Astrocyte (in vitro differentiated cells and primary cell): ENCODE measurements at regions not wholly inside any gene's neighbourhood (a gene's known extent, or its start where the extent isn't known, plus 50 kb on each side); places are given as distances from the start of the nearest gene placed in this dataset.

Source experiments
- DNase-seq: peaks from one replicate; pipeline ENCODE4 v3.0.0-alpha.2; 2010; ENCODE audit warnings: low read depth
- FAIRE-seq: peaks from 2 replicates; lab custom pipeline; 2011; peaks lifted over from hg19 to GRCh38; lab: Jason Lieb, UNC
- H2AFZ ChIP-seq: 2 replicates; pipeline ENCODE4 v1.6.0; 2012; ENCODE audit warnings: low read depth, low read length, inconsistent platforms
- H3K27ac ChIP-seq: 2 replicates; pipeline ENCODE4 v1.5.1; 2011; ENCODE audit warnings: low read depth, low read length, inconsistent platforms
- H3K27me3 ChIP-seq: 2 replicates; pipeline ENCODE4 v1.6.0; 2011; ENCODE audit warnings: low read length, inconsistent platforms; ENCODE audit not compliant: insufficient read depth
- H3K36me3 ChIP-seq: 2 replicates; pipeline ENCODE4 v1.5.1; 2011; ENCODE audit warnings: low read length, inconsistent platforms; ENCODE audit not compliant: insufficient read depth
- H3K4me1 ChIP-seq: 2 replicates; pipeline ENCODE4 v1.5.1; 2011; ENCODE audit warnings: low read length, inconsistent platforms; ENCODE audit not compliant: insufficient read depth
- H3K4me2 ChIP-seq: 2 replicates; pipeline ENCODE4 v1.6.0; 2012; ENCODE audit warnings: low read length, inconsistent platforms
- H3K4me3 ChIP-seq: 2 replicates; pipeline ENCODE4 v1.5.1; 2011; ENCODE audit warnings: low read depth, mild to moderate bottlenecking, low read length, inconsistent platforms; ENCODE audit not compliant: insufficient read depth
- H3K79me2 ChIP-seq: 2 replicates; pipeline ENCODE4 v1.6.0; 2012; ENCODE audit warnings: mild to moderate bottlenecking, low read length, inconsistent platforms; ENCODE audit not compliant: insufficient read depth
- H3K9ac ChIP-seq: 2 replicates; pipeline ENCODE4 v1.6.0; 2012; ENCODE audit warnings: mild to moderate bottlenecking, low read length, inconsistent platforms
- H3K9me3 ChIP-seq: 2 replicates; pipeline ENCODE4 v1.5.1; 2012; ENCODE audit warnings: low read depth, mild to moderate bottlenecking, low read length, inconsistent platforms; ENCODE audit not compliant: insufficient read depth
- H4K20me1 ChIP-seq: 2 replicates; pipeline ENCODE4 v1.6.0; 2012; ENCODE audit warnings: low read length, inconsistent platforms; ENCODE audit not compliant: insufficient read depth
- H3K27ac Mint-ChIP-seq: one replicate; pipeline ENCODE4 v1.8.0; 2021; ENCODE audit warnings: mild to moderate bottlenecking, mixed read lengths; ENCODE audit not compliant: unreplicated experiment
- H3K27me3 Mint-ChIP-seq: one replicate; pipeline ENCODE4 v1.8.0; 2021; ENCODE audit warnings: low read depth, mixed read lengths; ENCODE audit not compliant: unreplicated experiment
- H3K36me3 Mint-ChIP-seq: one replicate; pipeline ENCODE4 v1.8.0; 2021; ENCODE audit warnings: low read depth, mixed read lengths; ENCODE audit not compliant: unreplicated experiment
- H3K4me1 Mint-ChIP-seq: one replicate; pipeline ENCODE4 v1.8.0; 2021; ENCODE audit warnings: low read depth, mixed read lengths; ENCODE audit not compliant: unreplicated experiment
- H3K4me3 Mint-ChIP-seq: one replicate; pipeline ENCODE4 v1.8.0; 2021; ENCODE audit warnings: mild to moderate bottlenecking, moderate library complexity, mixed read lengths; ENCODE audit not compliant: unreplicated experiment
- H3K9me3 Mint-ChIP-seq: one replicate; pipeline ENCODE4 v1.8.0; 2021; ENCODE audit warnings: mild to moderate bottlenecking, mixed read lengths; ENCODE audit not compliant: unreplicated experiment
- CTCF ChIP-seq: IDR thresholded peaks from 2 replicates; pipeline ENCODE4 v1.5.1; 2011; ENCODE audit warnings: low read depth, mild to moderate bottlenecking, inconsistent platforms, low read length, moderate library complexity; ENCODE audit not compliant: insufficient read depth
- EZH2 ChIP-seq: IDR thresholded peaks from 2 replicates; pipeline ENCODE4 v1.6.1; 2012; ENCODE audit warnings: mild to moderate bottlenecking, low read length, inconsistent platforms; ENCODE audit not compliant: insufficient read depth

DNA sequence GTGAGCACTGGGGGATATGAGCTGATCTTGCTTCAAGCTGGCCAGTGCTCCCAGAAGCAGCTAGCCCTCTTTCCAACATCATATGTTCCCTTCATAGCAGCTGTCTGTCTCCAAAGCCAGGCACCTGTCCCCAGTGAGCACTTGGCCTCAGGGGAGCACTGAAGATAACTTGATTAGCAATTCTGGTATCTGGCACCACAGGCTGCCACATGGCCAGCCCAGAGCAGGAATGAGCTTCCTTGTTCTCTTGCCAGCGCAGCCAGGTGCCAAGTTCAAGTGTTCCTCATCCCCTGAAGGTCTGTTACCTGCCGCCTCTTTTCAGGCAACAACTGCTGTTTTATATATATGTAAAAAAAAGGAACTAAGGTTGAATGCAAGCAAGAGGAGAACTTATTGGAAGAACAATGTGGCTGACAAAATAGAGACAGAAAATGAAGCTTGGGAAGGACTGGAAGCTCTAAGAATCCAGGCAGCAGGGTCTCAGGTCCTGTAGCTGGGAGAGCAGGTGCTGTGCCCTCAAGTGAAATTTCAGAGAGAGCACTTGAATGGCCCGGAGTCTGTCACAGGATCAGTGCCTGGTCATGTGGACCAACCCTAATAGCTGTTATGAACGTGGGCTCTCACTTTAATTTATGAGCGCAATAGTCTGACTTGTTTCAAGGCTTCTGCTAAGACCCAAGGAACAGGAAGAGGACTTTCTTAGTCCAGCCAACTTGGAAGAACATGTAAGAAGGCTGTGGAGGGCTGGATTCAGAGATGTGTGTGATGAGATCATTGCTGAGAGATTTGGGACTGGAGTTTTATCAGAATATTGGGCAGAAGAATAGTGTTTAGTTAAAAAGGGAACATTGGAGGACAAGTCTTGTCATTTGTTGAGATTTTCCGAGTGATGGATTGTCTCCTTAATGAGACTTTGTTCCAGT is 267.2 kb downstream of the GLRX3 start:
- Mint-ChIP-seq H3K36me3 (no peaks in the 10 kb centered on the region), H3K9me3 (peaks cover 11% of the 10 kb centered on the region), H3K4me1 (no peaks in the 10 kb centered on the region), H3K4me3 (no peak overlapping the region), H3K27me3 (no peaks in the 10 kb centered on the region), H3K27ac (no peak overlapping the region)
- DNase-seq (no peak), FAIRE-seq (no peak)
- Histone ChIP-seq H3K79me2 (no peaks in the 10 kb centered on the region), H3K4me2 (no peak overlapping the region), H3K27me3 (no peaks in the 10 kb centered on the region), H2AFZ (no peak overlapping the region), H3K4me1 (no peaks in the 10 kb centered on the region), H3K36me3 (no peaks in the 10 kb centered on the region), H3K9me3 (peaks cover 6% of the 10 kb centered on the region), H3K4me3 (no peak overlapping the region), H4K20me1 (no peaks in the 10 kb centered on the region), H3K9ac (no peak overlapping the region), H3K27ac (no peak overlapping the region)
- TF ChIP-seq EZH2 (no peak), CTCF (no peak)

GRCh38 chr10:130404476-130405055 is 268.4 kb downstream of the GLRX3 start:
- Histone ChIP-seq H3K4me3 (no peak overlapping the region), H3K27ac (no peak overlapping the region), H3K27me3 (no peaks in the 10 kb centered on the region), H3K4me2 (no peak overlapping the region), H3K36me3 (no peaks in the 10 kb centered on the region), H3K9ac (no peak overlapping the region), H4K20me1 (no peaks in the 10 kb centered on the region), H3K4me1 (no peaks in the 10 kb centered on the region), H3K9me3 (peaks cover 2% of the 10 kb centered on the region), H3K79me2 (no peaks in the 10 kb centered on the region), H2AFZ (no peak overlapping the region)
- FAIRE-seq (no peak), DNase-seq (no peak)
- peaks cover 3% of the 10 kb centered on the region for H3K27me3 Mint-ChIP-seq
- no peak overlapping the region for H3K27ac Mint-ChIP-seq
- peaks cover 11% of the 10 kb centered on the region for H3K9me3 Mint-ChIP-seq
- TF ChIP-seq CTCF (no peak), EZH2 (no peak)
- H3K4me3 Mint-ChIP-seq, result no peak overlapping the region
- no peaks in the 10 kb centered on the region for H3K4me1 Mint-ChIP-seq
- no peaks in the 10 kb centered on the region for H3K36me3 Mint-ChIP-seq
